ENCODE measurements at regions not wholly inside any gene's neighbourhood (a gene's known extent, or its start where the extent isn't known, plus 50 kb on each side); places are given as distances from the start of the nearest gene placed in this dataset.

GRCh38 chr2:81996332-81996731, 1691.8 kb upstream of the LRRTM1 start:
- in situ Hi-C loops (cut with HindIII; ENCODE audit: low pct_unique_long_range_greater_than_20kb, low sequenced_read_pairs), result no loop called here
- H3K4me3 ChIP-seq (ENCODE audit: low read depth in 2 of 2, low read length in 2 of 2), result no peak overlapping the region
- H3K4me1 ChIP-seq (ENCODE audit: control insufficient read depth, insufficient read depth, low read length), result no peaks in the 10 kb centered on the region
- ATAC-seq (no peak), DNase-seq (ENCODE audit: low read depth, low spot score) (no peak)
- H3K27ac ChIP-seq (ENCODE audit: low read length), result no peak overlapping the region
- TF ChIP-seq REST (IDR thresholded peaks at IDR 0.05; ENCODE audit: insufficient read depth in 1 of 2, low read depth in 2 of 2, low read length in 1 of 2), result no peak
- no peak for TF ChIP-seq TCF7L2 (IDR thresholded peaks at IDR 0.05; ENCODE audit: low read depth, low read length)
- TF ChIP-seq SIN3A (IDR thresholded peaks at IDR 0.05; ENCODE audit: borderline replicate concordance, insufficient read depth, low read depth, low read length), result no peak
- TF ChIP-seq CTCF (IDR thresholded peaks at IDR 0.05), result no peak
- no peak for TF ChIP-seq POLR2AphosphoS5 (IDR thresholded peaks at IDR 0.05; ENCODE audit: low read depth, low read length)
- H3K27me3 ChIP-seq (ENCODE audit: control insufficient read depth, insufficient read depth, low read length), result no peaks in the 10 kb centered on the region
- POLR2A ChIA-PET, result no interaction called here
- intact Hi-C loops (cut with micrococcal nuclease; ENCODE audit: unreplicated experiment), result no loop called here
- H3K9me3 ChIP-seq (ENCODE audit: control insufficient read depth, insufficient read depth, low read depth, low read length), result no peaks in the 10 kb centered on the region
- CTCF ChIA-PET, result no interaction called here
- H3K36me3 ChIP-seq (ENCODE audit: control insufficient read depth, insufficient read depth, low read length), result no peaks in the 10 kb centered on the region
- BruUV-seq (replicated peaks), result no TSS peak

- ChIA-PET POLR2A (no interaction called here), CTCF (no interaction called here)
- TF ChIP-seq TCF7L2 (IDR thresholded peaks at IDR 0.05; ENCODE audit: low read depth, low read length), result no peak
- no peak for TF ChIP-seq POLR2AphosphoS5 (IDR thresholded peaks at IDR 0.05; ENCODE audit: low read depth, low read length)
- no peak for TF ChIP-seq SIN3A (IDR thresholded peaks at IDR 0.05; ENCODE audit: borderline replicate concordance, insufficient read depth, low read depth, low read length)
- no peak for TF ChIP-seq CTCF (IDR thresholded peaks at IDR 0.05)
- TF ChIP-seq REST (IDR thresholded peaks at IDR 0.05; ENCODE audit: insufficient read depth in 1 of 2, low read depth in 2 of 2, low read length in 1 of 2), result no peak
- no peaks in the 10 kb centered on the region for H3K36me3 ChIP-seq (ENCODE audit: control insufficient read depth, insufficient read depth, low read length)
- DNase-seq (ENCODE audit: low read depth, low spot score) (no peak), ATAC-seq (no peak)
- no peaks in the 10 kb centered on the region for H3K27me3 ChIP-seq (ENCODE audit: control insufficient read depth, insufficient read depth, low read length)
- H3K4me1 ChIP-seq (ENCODE audit: control insufficient read depth, insufficient read depth, low read length), result no peaks in the 10 kb centered on the region
- H3K27ac ChIP-seq (ENCODE audit: low read length), result no peak overlapping the region
- H3K4me3 ChIP-seq (ENCODE audit: low read depth in 2 of 2, low read length in 2 of 2), result no peak overlapping the region
- H3K9me3 ChIP-seq (ENCODE audit: control insufficient read depth, insufficient read depth, low read depth, low read length), result no peaks in the 10 kb centered on the region
- in situ Hi-C loops (cut with HindIII; ENCODE audit: low pct_unique_long_range_greater_than_20kb, low sequenced_read_pairs) (no loop called here), intact Hi-C loops (cut with micrococcal nuclease; ENCODE audit: unreplicated experiment) (no loop called here)
- BruUV-seq (replicated peaks), result no TSS peak
Observed at GRCh38 chr2:81991282-81991681, 1686.7 kb upstream of the LRRTM1 start.

Data from Panc1 (cell line).